ENCODE measurements at regions not wholly inside any gene's neighbourhood (a gene's known extent, or its start where the extent isn't known, plus 50 kb on each side); places are given as distances from the start of the nearest gene placed in this dataset.
A peak's percentile ranks its signal among the peaks of the same experiment; 100 is the strongest.

GRCh38 chr6:118751072-118751471, 99.7 kb upstream of the CEP85L start:
- DNase-seq, result no peak
- WGBS, 2 donors (ENCODE audit: low coverage in 1 of 2), result 40 to 80% methylated on average over 1 to 3 of the region's 3 CpGs
- H3K9me3 ChIP-seq, result no peaks in the 10 kb centered on the region
- in situ Hi-C loops (cut with MboI; ENCODE audit: low pct_ligation_motif_present in 1 of 4, low pct_unique_long_range_greater_than_20kb in 1 of 4, low sequenced_read_pairs in 3 of 4) (no loop called here), intact Hi-C loops (cut with DNase I; ENCODE audit: low total_unique reads) (no loop called here)
- H3K4me1 ChIP-seq, result peaks cover 0 to 8% (median 0%) of the 10 kb centered on the region in 4 donors
- H3K36me3 ChIP-seq, result no peaks in the 10 kb centered on the region
- H3K27me3 ChIP-seq, result no peaks in the 10 kb centered on the region
- no peak overlapping the region for H3K4me3 ChIP-seq
- no peak overlapping the region for H3K27ac ChIP-seq
- TF ChIP-seq EP300 (IDR thresholded peaks at IDR 0.05; ENCODE audit: low read depth) (no peak), POLR2AphosphoS5 (IDR thresholded peaks at IDR 0.05) (no peak), POLR2A (IDR thresholded peaks at IDR 0.05) (no peak), CTCF (IDR thresholded peaks at IDR 0.05) (no peak)

- H3K9me3 ChIP-seq, result no peaks in the 10 kb centered on the region
- H3K4me3 ChIP-seq, result no peak overlapping the region
- WGBS, 2 donors (ENCODE audit: low coverage in 1 of 2), result 82 to 100% methylated on average over 1 to 2 of the region's 2 CpGs
- intact Hi-C loops (cut with DNase I; ENCODE audit: low total_unique reads) (no loop called here), in situ Hi-C loops (cut with MboI; ENCODE audit: low pct_ligation_motif_present in 1 of 4, low pct_unique_long_range_greater_than_20kb in 1 of 4, low sequenced_read_pairs in 3 of 4) (no loop called here)
- TF ChIP-seq POLR2AphosphoS5 (IDR thresholded peaks at IDR 0.05) (no peak), POLR2A (IDR thresholded peaks at IDR 0.05) (no peak), EP300 (IDR thresholded peaks at IDR 0.05; ENCODE audit: low read depth) (no peak), CTCF (IDR thresholded peaks at IDR 0.05) (no peak)
- no peaks in the 10 kb centered on the region for H3K36me3 ChIP-seq
- no peak overlapping the region for H3K27ac ChIP-seq
- H3K27me3 ChIP-seq, result no peaks in the 10 kb centered on the region
- H3K4me1 ChIP-seq, result peaks cover 0 to 8% (median 0%) of the 10 kb centered on the region in 4 donors
- no peak for DNase-seq
These were observed 98.8 kb upstream of the CEP85L start for GRCh38 chr6:118750143-118750542.

GRCh38 chr6:118748311-118749062, 97.1 kb upstream of the CEP85L start:
- intact Hi-C loops (cut with DNase I; ENCODE audit: low total_unique reads) (no loop called here), in situ Hi-C loops (cut with MboI; ENCODE audit: low pct_ligation_motif_present in 1 of 4, low pct_unique_long_range_greater_than_20kb in 1 of 4, low sequenced_read_pairs in 3 of 4) (no loop called here)
- Histone ChIP-seq H3K4me1 (peaks cover 0 to 17% (median 0%) of the 10 kb centered on the region in 4 donors), H3K4me3 (no peak overlapping the region), H3K9me3 (no peaks in the 10 kb centered on the region), H3K36me3 (no peaks in the 10 kb centered on the region), H3K27me3 (no peaks in the 10 kb centered on the region), H3K27ac (peak overlapping the region in 1 of 4 donors; percentile 5)
- 67 to 71% methylated on average over 1 to 9 of the region's 9 CpGs for WGBS, 2 donors (ENCODE audit: low coverage in 1 of 2)
- no peak for TF ChIP-seq EP300 (IDR thresholded peaks at IDR 0.05; ENCODE audit: low read depth)
- DNase-seq, result no peak

- no peaks in the 10 kb centered on the region for H3K27me3 ChIP-seq
- no peak for DNase-seq
- no peak for TF ChIP-seq CTCF (IDR thresholded peaks at IDR 0.05)
- TF ChIP-seq POLR2AphosphoS5 (IDR thresholded peaks at IDR 0.05), result no peak
- TF ChIP-seq POLR2A (IDR thresholded peaks at IDR 0.05), result no peak
- TF ChIP-seq EP300 (IDR thresholded peaks at IDR 0.05; ENCODE audit: low read depth), result no peak
These were observed 95.4 kb upstream of the CEP85L start for GRCh38 chr6:118746825-118747174.

More at GRCh38 chr6:118746825-118747174, 95.4 kb upstream of the CEP85L start:
- Histone ChIP-seq H3K4me1 (peaks cover 0 to 18% (median 0%) of the 10 kb centered on the region in 4 donors), H3K36me3 (no peaks in the 10 kb centered on the region), H3K9me3 (no peaks in the 10 kb centered on the region), H3K27ac (no peak overlapping the region), H3K4me3 (no peak overlapping the region)
- in situ Hi-C loops (cut with MboI; ENCODE audit: low pct_ligation_motif_present in 1 of 4, low pct_unique_long_range_greater_than_20kb in 1 of 4, low sequenced_read_pairs in 3 of 4), result no loop called here
- intact Hi-C loops (cut with DNase I; ENCODE audit: low total_unique reads), result no loop called here

All from transverse colon (tissue), 4 donors.